Esophagus squamous epithelium (tissue), 5 donors: ENCODE measurements at regions not wholly inside any gene's neighbourhood (a gene's known extent, or its start where the extent isn't known, plus 50 kb on each side); places are given as distances from the start of the nearest gene placed in this dataset.

Experiments
- DNase-seq: peaks from one replicate; lab custom pipeline; 2025; lab: John Stamatoyannopoulos, UW
- H3K27ac ChIP-seq, 4 donors: fragments of 200-600 bp; sonication (generic); one replicate each; pipeline ENCODE4 v1.5.1; 2016 to 2019; ENCODE audit warnings: mild to moderate bottlenecking in 1 of 4
- H3K27me3 ChIP-seq, 4 donors: fragments of 200-600 bp; sonication (generic); 1 replicate in 3 of 4; 2 replicates in 1 of 4; pipeline versions ENCODE4 v1.5.1 to v1.6.0; 2017 to 2021; ENCODE audit warnings: antibody characterized with exemption in 1 of 4
- H3K36me3 ChIP-seq, 3 donors: fragments of 200-600 bp; sonication (generic); one replicate each; pipeline ENCODE4 v1.5.1; 2016 to 2019
- H3K4me1 ChIP-seq, 3 donors: fragments of 200-600 bp; sonication (generic); one replicate each; pipeline ENCODE4 v1.5.1; 2017 to 2019
- H3K4me3 ChIP-seq, 4 donors: fragments of 200-600 bp; sonication (generic); 1 replicate in 3 of 4; 2 replicates in 1 of 4; pipeline ENCODE4 v1.5.1; 2016 to 2019; ENCODE audit warnings: mild to moderate bottlenecking in 2 of 4, moderate library complexity in 1 of 4
- H3K9me3 ChIP-seq, 3 donors: fragments of 200-600 bp; sonication (generic); one replicate each; pipeline ENCODE4 v1.5.1; 2016 to 2019
- CTCF ChIP-seq, 6 experiments: fragments of 450-650 bp in 4 of 6; fragments of 200-600 bp in 2 of 6; sonication (generic) in 2 of 6; IDR thresholded peaks; one replicate each; pipeline ENCODE4 v1.5.1; 2016 to 2019; ENCODE audit warnings: antibody characterized with exemption in 6 of 6, mild to moderate bottlenecking in 4 of 6, moderate library complexity in 4 of 6
- POLR2A ChIP-seq, 4 donors: fragments of 450-650 bp; IDR thresholded peaks; one replicate each; pipeline ENCODE4 v1.6.1; 2017; ENCODE audit warnings: antibody characterized with exemption in 4 of 4, mild to moderate bottlenecking in 4 of 4, moderate library complexity in 3 of 4
- WGBS, 2 donors: methylation state at CpG; one replicate each; pipeline ENCODE4 v1.1.5; 2018; 5-methylcytosine and 5-hydroxymethylcytosine counted together
- intact Hi-C: fragments of 100-400 bp; cut with DNase I; formaldehyde crosslinking; loops from one replicate; pipeline ENCODE4 v1.15.0; 2022
- donor health status: DM: yes; HTN: yes; CAD: no.

DNA sequence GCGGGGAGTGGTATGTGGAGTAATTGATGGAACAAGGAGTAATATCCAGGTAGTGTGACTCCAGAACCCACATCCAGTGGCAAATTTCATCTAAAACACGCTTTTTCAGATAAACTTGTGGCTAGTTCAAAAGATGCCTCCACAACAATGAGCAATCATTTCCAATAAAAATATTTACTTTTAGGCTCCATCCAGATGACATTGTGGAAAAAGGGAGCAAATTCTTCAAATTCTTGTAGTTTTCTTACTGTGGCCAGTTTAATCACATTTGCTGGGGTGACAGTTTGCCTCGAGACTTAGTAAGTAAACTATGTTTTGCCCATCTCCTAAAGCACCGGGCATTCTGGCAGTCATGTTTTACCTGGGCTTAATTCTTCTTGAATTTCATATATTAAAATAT is 243.6 kb downstream of the IRS1 start:
- Histone ChIP-seq H3K4me1 (no peaks in the 10 kb centered on the region), H3K27me3 (no peaks in the 10 kb centered on the region), H3K27ac (no peak overlapping the region), H3K9me3 (no peaks in the 10 kb centered on the region), H3K36me3 (no peaks in the 10 kb centered on the region), H3K4me3 (no peak overlapping the region)
- intact Hi-C loops, result no loop called here
- WGBS, 2 donors, result 68 to 77% methylated on average over 4 of the region's 4 CpGs
- no peak for DNase-seq
- TF ChIP-seq CTCF (IDR thresholded peaks at IDR 0.05) (no peak), POLR2A (IDR thresholded peaks at IDR 0.05) (no peak)

- 78 to 88% methylated on average over 1 of the region's 1 CpG for WGBS, 2 donors
- Histone ChIP-seq H3K9me3 (no peaks in the 10 kb centered on the region), H3K4me3 (no peak overlapping the region), H3K27me3 (no peaks in the 10 kb centered on the region), H3K4me1 (no peaks in the 10 kb centered on the region), H3K27ac (no peak overlapping the region), H3K36me3 (no peaks in the 10 kb centered on the region)
- no peak for DNase-seq
- intact Hi-C loops, result no loop called here
- TF ChIP-seq CTCF (IDR thresholded peaks at IDR 0.05) (no peak), POLR2A (IDR thresholded peaks at IDR 0.05) (no peak)
These were observed 244.9 kb downstream of the IRS1 start for GRCh38 chr2:226554701-226555100.

- no peak overlapping the region for H3K4me3 ChIP-seq
- WGBS, 2 donors, result 66 to 78% methylated on average over 3 of the region's 3 CpGs
- TF ChIP-seq POLR2A (IDR thresholded peaks at IDR 0.05) (no peak), CTCF (IDR thresholded peaks at IDR 0.05) (no peak)
- H3K27ac ChIP-seq, result no peak overlapping the region
- H3K4me1 ChIP-seq, result no peaks in the 10 kb centered on the region
- no peak for DNase-seq
- intact Hi-C loops, result no loop called here
- H3K27me3 ChIP-seq, result no peaks in the 10 kb centered on the region
- H3K36me3 ChIP-seq, result no peaks in the 10 kb centered on the region
- H3K9me3 ChIP-seq, result no peaks in the 10 kb centered on the region
These were observed 246.3 kb downstream of the IRS1 start for GRCh38 chr2:226553333-226553732.

GRCh38 chr2:226552571-226553285 is 246.9 kb downstream of the IRS1 start:
- intact Hi-C loops, result no loop called here
- DNase-seq, result no peak
- H3K4me3 ChIP-seq, result no peak overlapping the region
- 60 to 62% methylated on average over 5 of the region's 5 CpGs for WGBS, 2 donors
- no peaks in the 10 kb centered on the region for H3K36me3 ChIP-seq
- no peaks in the 10 kb centered on the region for H3K4me1 ChIP-seq
- no peaks in the 10 kb centered on the region for H3K9me3 ChIP-seq
- TF ChIP-seq POLR2A (IDR thresholded peaks at IDR 0.05) (no peak), CTCF (IDR thresholded peaks at IDR 0.05) (no peak)
- no peaks in the 10 kb centered on the region for H3K27me3 ChIP-seq
- H3K27ac ChIP-seq, result no peak overlapping the region

DNA sequence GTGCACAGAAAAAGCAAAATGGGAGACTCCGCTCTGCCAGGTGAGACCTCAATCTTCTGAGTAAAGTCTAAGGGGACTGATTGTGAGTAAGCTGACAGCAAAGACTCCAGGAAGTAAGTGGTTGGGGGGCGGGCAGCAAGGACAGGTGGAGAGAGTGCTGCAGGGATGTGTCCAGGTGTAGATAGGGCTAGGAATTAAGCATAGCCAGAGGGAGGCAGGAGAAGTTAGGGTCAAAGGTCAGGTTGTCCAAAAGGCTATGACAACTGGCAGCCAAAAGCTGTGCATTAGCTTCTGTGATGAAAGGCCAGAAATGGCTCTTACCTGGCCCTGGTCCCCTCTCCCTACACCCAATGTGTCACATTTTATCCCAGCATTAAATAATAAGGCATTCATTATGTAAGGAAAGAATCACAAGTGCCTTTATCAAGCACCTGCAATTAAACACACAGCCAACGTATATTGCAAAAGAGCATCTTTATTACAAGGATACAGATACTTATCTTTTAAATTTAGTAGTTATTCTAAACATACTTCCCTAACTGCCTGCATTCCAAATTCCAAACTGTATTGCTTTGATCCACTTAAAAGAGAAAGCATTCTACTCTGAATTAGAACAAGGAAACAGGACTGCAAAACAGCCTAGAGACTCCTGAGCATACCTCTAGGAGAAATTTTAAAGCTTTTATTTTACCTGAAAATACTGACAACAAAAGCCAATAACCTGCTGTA is 247.9 kb downstream of the IRS1 start:
- H3K27ac ChIP-seq, result no peak overlapping the region
- intact Hi-C loops, result no loop called here
- TF ChIP-seq CTCF (IDR thresholded peaks at IDR 0.05) (no peak), POLR2A (IDR thresholded peaks at IDR 0.05) (no peak)
- H3K9me3 ChIP-seq, result no peaks in the 10 kb centered on the region
- 85 to 93% methylated on average over 3 of the region's 3 CpGs for WGBS, 2 donors
- no peak overlapping the region for H3K4me3 ChIP-seq
- H3K27me3 ChIP-seq, result no peaks in the 10 kb centered on the region
- no peaks in the 10 kb centered on the region for H3K4me1 ChIP-seq
- H3K36me3 ChIP-seq, result no peaks in the 10 kb centered on the region
- no peak for DNase-seq
